ENCODE measurements at regions not wholly inside any gene's neighbourhood (a gene's known extent, or its start where the extent isn't known, plus 50 kb on each side); places are given as distances from the start of the nearest gene placed in this dataset.

- no peak overlapping the region for H3K27ac ChIP-seq
- H3K27me3 ChIP-seq (ENCODE audit: insufficient read depth, low read depth, severe bottlenecking): no peaks in the 10 kb centered on the region
- H3K9me3 ChIP-seq (ENCODE audit: severe bottlenecking): no peaks in the 10 kb centered on the region
- H3K4me3 ChIP-seq (ENCODE audit: low read depth, low read length): no peak overlapping the region
- no peaks in the 10 kb centered on the region for H3K36me3 ChIP-seq
- no peak for TF ChIP-seq CTCF (IDR thresholded peaks at IDR 0.05; ENCODE audit: low read depth, low read length)
- no peak for DNase-seq
Measured at GRCh38 chr10:3682745-3683144, 102.3 kb downstream of the KLF6 start.

GRCh38 chr10:3681642-3682554 lies 103.1 kb downstream of the KLF6 start:
- Histone ChIP-seq H3K9me3 (ENCODE audit: severe bottlenecking) (no peaks in the 10 kb centered on the region), H3K27ac (no peak overlapping the region), H3K27me3 (ENCODE audit: insufficient read depth, low read depth, severe bottlenecking) (no peaks in the 10 kb centered on the region), H3K36me3 (no peaks in the 10 kb centered on the region), H3K4me3 (ENCODE audit: low read depth, low read length) (peak overlapping the region; percentile 33)
- peak; percentile 42 for DNase-seq
- no peak for TF ChIP-seq CTCF (IDR thresholded peaks at IDR 0.05; ENCODE audit: low read depth, low read length)

- H3K9me3 ChIP-seq (ENCODE audit: severe bottlenecking): no peaks in the 10 kb centered on the region
- no peak for TF ChIP-seq CTCF (IDR thresholded peaks at IDR 0.05; ENCODE audit: low read depth, low read length)
- no peak overlapping the region for H3K4me3 ChIP-seq (ENCODE audit: low read depth, low read length)
- H3K36me3 ChIP-seq: no peaks in the 10 kb centered on the region
- no peaks in the 10 kb centered on the region for H3K27me3 ChIP-seq (ENCODE audit: insufficient read depth, low read depth, severe bottlenecking)
- H3K27ac ChIP-seq: no peak overlapping the region
- no peak for DNase-seq
Measured at GRCh38 chr10:3679950-3680629, 104.9 kb downstream of the KLF6 start.

GRCh38 chr10:3678629-3679227 lies 106.3 kb downstream of the KLF6 start:
- DNase-seq: no peak

GRCh38 chr10:3676564-3676963 lies 108.4 kb downstream of the KLF6 start:
- Histone ChIP-seq H3K27me3 (ENCODE audit: insufficient read depth, low read depth, severe bottlenecking) (no peaks in the 10 kb centered on the region), H3K36me3 (no peaks in the 10 kb centered on the region), H3K4me3 (ENCODE audit: low read depth, low read length) (no peak overlapping the region), H3K9me3 (ENCODE audit: severe bottlenecking) (no peaks in the 10 kb centered on the region), H3K27ac (no peak overlapping the region)
- no peak for TF ChIP-seq CTCF (IDR thresholded peaks at IDR 0.05; ENCODE audit: low read depth, low read length)
- DNase-seq: no peak

More at GRCh38 chr10:3678629-3679227, 106.3 kb downstream of the KLF6 start:
- Histone ChIP-seq H3K27ac (no peak overlapping the region), H3K27me3 (ENCODE audit: insufficient read depth, low read depth, severe bottlenecking) (no peaks in the 10 kb centered on the region), H3K4me3 (ENCODE audit: low read depth, low read length) (no peak overlapping the region), H3K36me3 (no peaks in the 10 kb centered on the region), H3K9me3 (ENCODE audit: severe bottlenecking) (no peaks in the 10 kb centered on the region)
- TF ChIP-seq CTCF (IDR thresholded peaks at IDR 0.05; ENCODE audit: low read depth, low read length): no peak

Data from WERI-Rb-1 (cell line).